Keratinocyte (primary cell): ENCODE measurements at regions not wholly inside any gene's neighbourhood (a gene's known extent, or its start where the extent isn't known, plus 50 kb on each side); places are given as distances from the start of the nearest gene placed in this dataset.

Experiments used
- DNase-seq: peaks from one replicate; pipeline ENCODE4 v3.0.0-alpha.2; 2011; ENCODE audit warnings: low read depth, missing footprints, low spot score
- FAIRE-seq: peaks from 2 replicates; lab custom pipeline; 2011; peaks lifted over from hg19 to GRCh38; lab: Jason Lieb, UNC
- H2AFZ ChIP-seq: 2 replicates; pipeline ENCODE4 v1.6.0; 2012; ENCODE audit warnings: low read length, control low read depth, inconsistent platforms; ENCODE audit not compliant: control insufficient read depth
- H3K27ac ChIP-seq: 2 replicates; pipeline ENCODE4 v1.5.1; 2011; ENCODE audit warnings: low read length; ENCODE audit not compliant: control insufficient read depth, insufficient read depth
- H3K27me3 ChIP-seq: 3 replicates; pipeline ENCODE4 v1.6.0; 2011; ENCODE audit warnings: low read length; ENCODE audit not compliant: control insufficient read depth, insufficient read depth; ENCODE audit errors: extremely low read depth
- H3K36me3 ChIP-seq, 2 experiments: 2 replicates in 1 of 2; 3 replicates in 1 of 2; pipeline ENCODE4 v1.5.1; 2011; ENCODE audit warnings: low read length in 2 of 2, mild to moderate bottlenecking in 1 of 2; ENCODE audit not compliant: control insufficient read depth in 2 of 2, insufficient read depth in 2 of 2; ENCODE audit errors: extremely low read depth in 1 of 2
- H3K4me1 ChIP-seq: 3 replicates; pipeline ENCODE4 v1.5.1; 2011; ENCODE audit warnings: low read length; ENCODE audit not compliant: control insufficient read depth, insufficient read depth; ENCODE audit errors: extremely low read depth
- H3K4me2 ChIP-seq: 3 replicates; pipeline ENCODE4 v1.6.0; 2011; ENCODE audit warnings: low read depth, low read length; ENCODE audit not compliant: control insufficient read depth, insufficient read depth; ENCODE audit errors: extremely low read depth
- H3K4me3 ChIP-seq, 3 experiments: fragments of 200-600 bp in 1 of 3; sonication (generic) in 1 of 3; 2 replicates in 2 of 3; 3 replicates in 1 of 3; pipeline ENCODE4 v1.5.1; 2011 to 2016; ENCODE audit warnings: low read length in 3 of 3, mild to moderate bottlenecking in 3 of 3, control low read depth in 2 of 3, inconsistent platforms in 1 of 3, low read depth in 1 of 3, mixed read lengths in 1 of 3, mixed run types in 1 of 3, moderate library complexity in 1 of 3; ENCODE audit not compliant: control insufficient read depth in 2 of 3, insufficient read depth in 2 of 3; ENCODE audit errors: extremely low read depth in 1 of 3
- H3K79me2 ChIP-seq: 2 replicates; pipeline ENCODE4 v1.6.0; 2012; ENCODE audit warnings: low read length; ENCODE audit not compliant: control insufficient read depth, insufficient read depth
- H3K9ac ChIP-seq: 3 replicates; pipeline ENCODE4 v1.6.0; 2011; ENCODE audit warnings: low read length; ENCODE audit not compliant: control insufficient read depth, insufficient read depth; ENCODE audit errors: extremely low read depth
- H3K9me1 ChIP-seq: 3 replicates; pipeline ENCODE4 v1.6.0; 2011; ENCODE audit warnings: low read length; ENCODE audit not compliant: control insufficient read depth, insufficient read depth; ENCODE audit errors: extremely low read depth
- H3K9me3 ChIP-seq: 2 replicates; pipeline ENCODE4 v1.5.1; 2012; ENCODE audit warnings: low read depth, low read length; ENCODE audit not compliant: control insufficient read depth
- H4K20me1 ChIP-seq: 3 replicates; pipeline ENCODE4 v1.6.0; 2011; ENCODE audit warnings: low read length; ENCODE audit not compliant: control insufficient read depth, insufficient read depth; ENCODE audit errors: extremely low read depth
- CTCF ChIP-seq, 3 experiments: IDR thresholded peaks in 1 of 3; conservative IDR thresholded peaks in 1 of 3; optimal IDR thresholded peaks in 1 of 3; 2 replicates in 2 of 3; 3 replicates in 1 of 3; pipeline versions ENCODE3 to v1.5.1; 2011; ENCODE audit warnings: low read length in 3 of 3, mild to moderate bottlenecking in 3 of 3, moderate library complexity in 2 of 3, control low read depth in 1 of 3, inconsistent platforms in 1 of 3; ENCODE audit not compliant: insufficient read depth in 2 of 3; ENCODE audit errors: extremely low read depth in 1 of 3
- EZH2 ChIP-seq: IDR thresholded peaks from one replicate; pipeline ENCODE4 v1.6.1; 2012; ENCODE audit warnings: inconsistent platforms, mild to moderate bottlenecking, low read length, moderate library complexity
- dilution Hi-C: fragments of 300-500 bp; cut with MboI; formaldehyde crosslinking; loops from one replicate; pipeline ENCODE4 v1.7.0; 2020; ENCODE audit warnings: low sequenced_read_pairs; ENCODE audit not compliant: extremely low pct_ligation_motif_present

- Histone ChIP-seq H3K9ac (no peak overlapping the region), H3K36me3 (no peaks in the 10 kb centered on the region), H3K4me2 (peak overlapping the region; percentile 10), H2AFZ (no peak overlapping the region), H3K9me3 (no peaks in the 10 kb centered on the region), H3K9me1 (no peaks in the 10 kb centered on the region), H3K4me1 (peaks cover 7% of the 10 kb centered on the region), H3K27me3 (peaks cover 69% of the 10 kb centered on the region), H3K27ac (no peak overlapping the region), H3K4me3 (no peak overlapping the region), H3K79me2 (no peaks in the 10 kb centered on the region), H4K20me1 (no peaks in the 10 kb centered on the region)
- FAIRE-seq (no peak), DNase-seq (no peak)
- dilution Hi-C loops, result no loop called here
- TF ChIP-seq EZH2 (no peak), CTCF (optimal IDR thresholded peaks at IDR 0.05 in 1 of 3, IDR thresholded peaks at IDR 0.05 in 1 of 3, conservative IDR thresholded peaks at IDR 0.05 in 1 of 3; ENCODE audit: extremely low read depth in 1 of 3, insufficient read depth in 2 of 3, low read length in 3 of 3) (no peak)
Measured at GRCh38 chr1:217140041-217140901, 417.0 kb upstream of the ESRRG start.

GRCh38 chr1:217139513-217139912, 416.3 kb upstream of the ESRRG start:
- TF ChIP-seq EZH2, result no peak
- TF ChIP-seq CTCF (optimal IDR thresholded peaks at IDR 0.05 in 1 of 3, IDR thresholded peaks at IDR 0.05 in 1 of 3, conservative IDR thresholded peaks at IDR 0.05 in 1 of 3; ENCODE audit: extremely low read depth in 1 of 3, insufficient read depth in 2 of 3, low read length in 3 of 3), result no peak
- Histone ChIP-seq H3K79me2 (no peaks in the 10 kb centered on the region), H3K27ac (no peak overlapping the region), H3K4me3 (no peak overlapping the region), H4K20me1 (no peaks in the 10 kb centered on the region), H2AFZ (no peak overlapping the region), H3K36me3 (no peaks in the 10 kb centered on the region), H3K4me2 (no peak overlapping the region), H3K9me1 (no peaks in the 10 kb centered on the region), H3K9me3 (no peaks in the 10 kb centered on the region), H3K4me1 (peaks cover 14% of the 10 kb centered on the region), H3K9ac (no peak overlapping the region), H3K27me3 (peaks cover 74% of the 10 kb centered on the region)
- dilution Hi-C loops, result no loop called here
- DNase-seq (no peak), FAIRE-seq (no peak)
